TTC549 (cell line): ENCODE measurements at regions not wholly inside any gene's neighbourhood (a gene's known extent, or its start where the extent isn't known, plus 50 kb on each side); places are given as distances from the start of the nearest gene placed in this dataset.

Experiments used
- FAIRE-seq: peaks from 2 replicates; lab custom pipeline; 2012; peaks lifted over from hg19 to GRCh38; lab: Jason Lieb, UNC

- no peak for FAIRE-seq
These were observed 116.7 kb upstream of the PDE5A start for GRCh38 chr4:119745351-119745750.

GRCh38 chr4:119744580-119744979 is 116.0 kb upstream of the PDE5A start:
- no peak for FAIRE-seq

- no peak for FAIRE-seq
These were observed 115.0 kb upstream of the PDE5A start for GRCh38 chr4:119743644-119744043.

- FAIRE-seq, result no peak
These were observed 111.2 kb upstream of the PDE5A start for GRCh38 chr4:119739796-119740195.

GRCh38 chr4:119738901-119739300 is 110.3 kb upstream of the PDE5A start:
- no peak for FAIRE-seq

GRCh38 chr4:119736559-119736958 is 108.0 kb upstream of the PDE5A start:
- no peak for FAIRE-seq

- FAIRE-seq, result no peak
These were observed 106.6 kb upstream of the PDE5A start for GRCh38 chr4:119735165-119735651.

- no peak for FAIRE-seq
These were observed 104.8 kb upstream of the PDE5A start for GRCh38 chr4:119733431-119733830.

- no peak for FAIRE-seq
These were observed 103.2 kb upstream of the PDE5A start for GRCh38 chr4:119731778-119732177.

GRCh38 chr4:119731146-119731742 is 102.6 kb upstream of the PDE5A start:
- no peak for FAIRE-seq

- FAIRE-seq, result no peak
These were observed 102.0 kb upstream of the PDE5A start for GRCh38 chr4:119730671-119730950.

GRCh38 chr4:119729835-119730670 is 101.4 kb upstream of the PDE5A start:
- FAIRE-seq, result no peak

- FAIRE-seq, result no peak
These were observed 100.3 kb upstream of the PDE5A start for GRCh38 chr4:119728692-119729593.

GRCh38 chr4:119728185-119728584 is 99.6 kb upstream of the PDE5A start:
- FAIRE-seq, result no peak

- no peak for FAIRE-seq
These were observed 97.9 kb upstream of the PDE5A start for GRCh38 chr4:119726505-119726904.

- no peak for FAIRE-seq
These were observed 97.2 kb upstream of the PDE5A start for GRCh38 chr4:119725688-119726330.

- FAIRE-seq, result no peak
These were observed 96.4 kb upstream of the PDE5A start for GRCh38 chr4:119725011-119725410.

GRCh38 chr4:119722670-119723069 is 94.1 kb upstream of the PDE5A start:
- no peak for FAIRE-seq

- FAIRE-seq, result no peak
These were observed 93.3 kb upstream of the PDE5A start for GRCh38 chr4:119721878-119722277.

- FAIRE-seq, result no peak
These were observed 87.2 kb upstream of the PDE5A start for GRCh38 chr4:119715490-119716445.

- no peak for FAIRE-seq
These were observed 80.8 kb upstream of the PDE5A start for GRCh38 chr4:119709418-119709817.
